ENCODE measurements at regions not wholly inside any gene's neighbourhood (a gene's known extent, or its start where the extent isn't known, plus 50 kb on each side); places are given as distances from the start of the nearest gene placed in this dataset.
"Not testable (repeated sequence)": the region's sequence is repeated elsewhere in the genome, so short reads cannot be mapped to it uniquely, and the experiment has no call there.

- no peak overlapping the region for H3K4me3 ChIP-seq (ENCODE audit: low read depth, low read length)
- H3K79me2 ChIP-seq = no peaks in the 10 kb centered on the region
- TF ChIP-seq CTCF (IDR thresholded peaks at IDR 0.05) = no peak
These were observed 168.6 kb downstream of the PRELID2 start for GRCh38 chr5:145666591-145666990.

GRCh38 chr5:145661737-145662485 lies 173.2 kb downstream of the PRELID2 start:
- Histone ChIP-seq H3K4me2 (ENCODE audit: low read length) (no peak overlapping the region), H3K4me3 (ENCODE audit: low read depth, low read length) (no peak overlapping the region), H3K9ac (no peak overlapping the region), H3K4me1 (no peaks in the 10 kb centered on the region), H3K79me2 (no peaks in the 10 kb centered on the region), H3K9me3 (ENCODE audit: control insufficient read depth, low read length) (no peaks in the 10 kb centered on the region), H3K36me3 (ENCODE audit: control insufficient read depth, insufficient read depth, low read length) (no peaks in the 10 kb centered on the region), H3K27me3 (ENCODE audit: control insufficient read depth, insufficient read depth, low read length) (no peaks in the 10 kb centered on the region), H3K27ac (no peak overlapping the region), H2AFZ (no peak overlapping the region)
- no peak for TF ChIP-seq CTCF (IDR thresholded peaks at IDR 0.05)

More at GRCh38 chr5:145666591-145666990, 168.6 kb downstream of the PRELID2 start:
- no peaks in the 10 kb centered on the region for H3K36me3 ChIP-seq (ENCODE audit: control insufficient read depth, insufficient read depth, low read length)
- no peaks in the 10 kb centered on the region for H3K9me3 ChIP-seq (ENCODE audit: control insufficient read depth, low read length)
- H3K27ac ChIP-seq = no peak overlapping the region
- H3K27me3 ChIP-seq (ENCODE audit: control insufficient read depth, insufficient read depth, low read length) = no peaks in the 10 kb centered on the region
- no peaks in the 10 kb centered on the region for H3K4me1 ChIP-seq
- no peak overlapping the region for H3K4me2 ChIP-seq (ENCODE audit: low read length)
- no peak overlapping the region for H3K9ac ChIP-seq
- H2AFZ ChIP-seq = no peak overlapping the region

- no peak for TF ChIP-seq CTCF (IDR thresholded peaks at IDR 0.05)
- H3K27me3 ChIP-seq (ENCODE audit: control insufficient read depth, insufficient read depth, low read length) = no peaks in the 10 kb centered on the region
These were observed 174.1 kb downstream of the PRELID2 start for GRCh38 chr5:145660897-145661640.

GRCh38 chr5:145658435-145658834 lies 176.7 kb downstream of the PRELID2 start:
- H3K36me3 ChIP-seq (ENCODE audit: control insufficient read depth, insufficient read depth, low read length) = no peaks in the 10 kb centered on the region
- no peak overlapping the region for H3K4me2 ChIP-seq (ENCODE audit: low read length)
- no peaks in the 10 kb centered on the region for H3K27me3 ChIP-seq (ENCODE audit: control insufficient read depth, insufficient read depth, low read length)
- no peak overlapping the region for H3K27ac ChIP-seq
- TF ChIP-seq CTCF (IDR thresholded peaks at IDR 0.05) = no peak
- no peaks in the 10 kb centered on the region for H3K9me3 ChIP-seq (ENCODE audit: control insufficient read depth, low read length)
- no peak overlapping the region for H2AFZ ChIP-seq
- no peak overlapping the region for H3K4me3 ChIP-seq (ENCODE audit: low read depth, low read length)
- no peak overlapping the region for H3K9ac ChIP-seq
- no peaks in the 10 kb centered on the region for H3K4me1 ChIP-seq
- H3K79me2 ChIP-seq = no peaks in the 10 kb centered on the region

More at GRCh38 chr5:145660897-145661640, 174.1 kb downstream of the PRELID2 start:
- no peak overlapping the region for H3K9ac ChIP-seq
- no peak overlapping the region for H3K4me2 ChIP-seq (ENCODE audit: low read length)
- no peak overlapping the region for H3K27ac ChIP-seq
- no peaks in the 10 kb centered on the region for H3K9me3 ChIP-seq (ENCODE audit: control insufficient read depth, low read length)
- no peaks in the 10 kb centered on the region for H3K36me3 ChIP-seq (ENCODE audit: control insufficient read depth, insufficient read depth, low read length)
- no peaks in the 10 kb centered on the region for H3K4me1 ChIP-seq
- no peak overlapping the region for H3K4me3 ChIP-seq (ENCODE audit: low read depth, low read length)
- no peaks in the 10 kb centered on the region for H3K79me2 ChIP-seq
- no peak overlapping the region for H2AFZ ChIP-seq

GRCh38 chr5:145652700-145653099 lies 182.4 kb downstream of the PRELID2 start:
- H2AFZ ChIP-seq; H3K9me3 ChIP-seq (ENCODE audit: control insufficient read depth, low read length); H3K9ac ChIP-seq; H3K4me3 ChIP-seq (ENCODE audit: low read depth, low read length); H3K79me2 ChIP-seq; H3K4me2 ChIP-seq (ENCODE audit: low read length); H3K4me1 ChIP-seq; H3K27me3 ChIP-seq (ENCODE audit: control insufficient read depth, insufficient read depth, low read length); H3K36me3 ChIP-seq (ENCODE audit: control insufficient read depth, insufficient read depth, low read length); H3K27ac ChIP-seq: not testable (repeated sequence)

- not testable (repeated sequence) for H3K27me3 ChIP-seq (ENCODE audit: control insufficient read depth, insufficient read depth, low read length); H3K4me1 ChIP-seq; H3K4me2 ChIP-seq (ENCODE audit: low read length); H2AFZ ChIP-seq; H3K27ac ChIP-seq; H3K36me3 ChIP-seq (ENCODE audit: control insufficient read depth, insufficient read depth, low read length); H3K79me2 ChIP-seq; H3K4me3 ChIP-seq (ENCODE audit: low read depth, low read length); H3K9ac ChIP-seq; H3K9me3 ChIP-seq (ENCODE audit: control insufficient read depth, low read length)
These were observed 188.0 kb downstream of the PRELID2 start for GRCh38 chr5:145647137-145647536.

- H2AFZ ChIP-seq; H3K27me3 ChIP-seq (ENCODE audit: control insufficient read depth, insufficient read depth, low read length); H3K4me1 ChIP-seq; H3K4me3 ChIP-seq (ENCODE audit: low read depth, low read length); H3K9ac ChIP-seq; H3K9me3 ChIP-seq (ENCODE audit: control insufficient read depth, low read length); H3K36me3 ChIP-seq (ENCODE audit: control insufficient read depth, insufficient read depth, low read length); H3K79me2 ChIP-seq; H3K27ac ChIP-seq; H3K4me2 ChIP-seq (ENCODE audit: low read length): not testable (repeated sequence)
These were observed 191.9 kb downstream of the PRELID2 start for GRCh38 chr5:145643214-145643613.

Measured in parathyroid adenoma (tissue), 2 donors.